Uterus (tissue), 2 donors: ENCODE measurements at regions not wholly inside any gene's neighbourhood (a gene's known extent, or its start where the extent isn't known, plus 50 kb on each side); places are given as distances from the start of the nearest gene placed in this dataset.

Experiments
- POLR2A ChIP-seq, 2 donors: fragments of 450-650 bp; IDR thresholded peaks; one replicate each; pipeline ENCODE4 v1.6.1; 2016; ENCODE audit warnings: antibody characterized with exemption in 2 of 2, mild to moderate bottlenecking in 1 of 2, moderate library complexity in 1 of 2
- TF ChIP-seq, protein P1 (sequence below), 4 experiments: fragments of 200-600 bp in 2 of 4; fragments of 450-650 bp in 2 of 4; sonication (generic) in 2 of 4; IDR thresholded peaks; one replicate each; pipeline ENCODE4 v1.5.1; 2016 to 2019; ENCODE audit warnings: antibody characterized with exemption in 4 of 4, mild to moderate bottlenecking in 2 of 4, moderate library complexity in 1 of 4

DNA sequence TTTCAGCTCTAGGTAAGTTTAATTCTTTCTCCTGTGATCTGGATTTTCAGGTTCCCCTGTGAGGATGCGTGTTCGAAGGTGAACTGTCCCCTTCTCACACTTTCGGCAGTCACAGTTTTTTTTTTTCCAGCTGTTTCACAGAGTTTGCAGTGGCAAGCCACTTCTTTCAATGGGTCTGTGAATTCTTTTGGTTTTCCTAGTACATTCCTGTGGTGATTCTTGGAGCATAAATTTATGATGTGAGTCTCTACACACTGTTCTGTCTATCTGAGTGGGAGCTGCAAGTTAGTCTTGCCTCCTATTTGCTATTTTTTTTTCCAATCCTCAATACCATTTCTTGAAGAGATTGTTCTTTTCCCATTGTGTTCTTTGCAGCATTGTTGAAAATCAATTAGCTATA lies 595.5 kb downstream of the RAPGEF2 start:
- TF ChIP-seq, protein P1, sequence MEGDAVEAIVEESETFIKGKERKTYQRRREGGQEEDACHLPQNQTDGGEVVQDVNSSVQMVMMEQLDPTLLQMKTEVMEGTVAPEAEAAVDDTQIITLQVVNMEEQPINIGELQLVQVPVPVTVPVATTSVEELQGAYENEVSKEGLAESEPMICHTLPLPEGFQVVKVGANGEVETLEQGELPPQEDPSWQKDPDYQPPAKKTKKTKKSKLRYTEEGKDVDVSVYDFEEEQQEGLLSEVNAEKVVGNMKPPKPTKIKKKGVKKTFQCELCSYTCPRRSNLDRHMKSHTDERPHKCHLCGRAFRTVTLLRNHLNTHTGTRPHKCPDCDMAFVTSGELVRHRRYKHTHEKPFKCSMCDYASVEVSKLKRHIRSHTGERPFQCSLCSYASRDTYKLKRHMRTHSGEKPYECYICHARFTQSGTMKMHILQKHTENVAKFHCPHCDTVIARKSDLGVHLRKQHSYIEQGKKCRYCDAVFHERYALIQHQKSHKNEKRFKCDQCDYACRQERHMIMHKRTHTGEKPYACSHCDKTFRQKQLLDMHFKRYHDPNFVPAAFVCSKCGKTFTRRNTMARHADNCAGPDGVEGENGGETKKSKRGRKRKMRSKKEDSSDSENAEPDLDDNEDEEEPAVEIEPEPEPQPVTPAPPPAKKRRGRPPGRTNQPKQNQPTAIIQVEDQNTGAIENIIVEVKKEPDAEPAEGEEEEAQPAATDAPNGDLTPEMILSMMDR (IDR thresholded peaks at IDR 0.05), result no peak
- TF ChIP-seq POLR2A (IDR thresholded peaks at IDR 0.05), result no peak
